ENCODE measurements at regions not wholly inside any gene's neighbourhood (a gene's known extent, or its start where the extent isn't known, plus 50 kb on each side); places are given as distances from the start of the nearest gene placed in this dataset.

GRCh38 chr10:128429835-128430513, 303.8 kb upstream of the MKI67 start:
- TF ChIP-seq, protein P1, sequence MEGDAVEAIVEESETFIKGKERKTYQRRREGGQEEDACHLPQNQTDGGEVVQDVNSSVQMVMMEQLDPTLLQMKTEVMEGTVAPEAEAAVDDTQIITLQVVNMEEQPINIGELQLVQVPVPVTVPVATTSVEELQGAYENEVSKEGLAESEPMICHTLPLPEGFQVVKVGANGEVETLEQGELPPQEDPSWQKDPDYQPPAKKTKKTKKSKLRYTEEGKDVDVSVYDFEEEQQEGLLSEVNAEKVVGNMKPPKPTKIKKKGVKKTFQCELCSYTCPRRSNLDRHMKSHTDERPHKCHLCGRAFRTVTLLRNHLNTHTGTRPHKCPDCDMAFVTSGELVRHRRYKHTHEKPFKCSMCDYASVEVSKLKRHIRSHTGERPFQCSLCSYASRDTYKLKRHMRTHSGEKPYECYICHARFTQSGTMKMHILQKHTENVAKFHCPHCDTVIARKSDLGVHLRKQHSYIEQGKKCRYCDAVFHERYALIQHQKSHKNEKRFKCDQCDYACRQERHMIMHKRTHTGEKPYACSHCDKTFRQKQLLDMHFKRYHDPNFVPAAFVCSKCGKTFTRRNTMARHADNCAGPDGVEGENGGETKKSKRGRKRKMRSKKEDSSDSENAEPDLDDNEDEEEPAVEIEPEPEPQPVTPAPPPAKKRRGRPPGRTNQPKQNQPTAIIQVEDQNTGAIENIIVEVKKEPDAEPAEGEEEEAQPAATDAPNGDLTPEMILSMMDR (IDR thresholded peaks at IDR 0.05; ENCODE audit: borderline replicate concordance, extremely low read depth, low read length, poor library complexity, severe bottlenecking), result no peak
- TF ChIP-seq EZH2 (IDR thresholded peaks at IDR 0.05; ENCODE audit: borderline replicate concordance, low read depth, low read length, severe bottlenecking), result no peak
